ENCODE measurements at regions not wholly inside any gene's neighbourhood (a gene's known extent, or its start where the extent isn't known, plus 50 kb on each side); places are given as distances from the start of the nearest gene placed in this dataset.

GRCh38 chr1:191575180-191575579, 583.1 kb upstream of the RGS18 start:
- DNase-seq (ENCODE audit: extremely low spot score), result no peak
- no peak overlapping the region for H3K4me3 ChIP-seq (ENCODE audit: low read depth, low read length)
- no peaks in the 10 kb centered on the region for H3K36me3 ChIP-seq (ENCODE audit: insufficient read depth)
- no peak overlapping the region for H3K27ac ChIP-seq (ENCODE audit: low read depth)
- 93% methylated on average over 3 of the region's 3 CpGs for WGBS
- H3K4me1 ChIP-seq (ENCODE audit: insufficient read depth), result no peaks in the 10 kb centered on the region

DNA sequence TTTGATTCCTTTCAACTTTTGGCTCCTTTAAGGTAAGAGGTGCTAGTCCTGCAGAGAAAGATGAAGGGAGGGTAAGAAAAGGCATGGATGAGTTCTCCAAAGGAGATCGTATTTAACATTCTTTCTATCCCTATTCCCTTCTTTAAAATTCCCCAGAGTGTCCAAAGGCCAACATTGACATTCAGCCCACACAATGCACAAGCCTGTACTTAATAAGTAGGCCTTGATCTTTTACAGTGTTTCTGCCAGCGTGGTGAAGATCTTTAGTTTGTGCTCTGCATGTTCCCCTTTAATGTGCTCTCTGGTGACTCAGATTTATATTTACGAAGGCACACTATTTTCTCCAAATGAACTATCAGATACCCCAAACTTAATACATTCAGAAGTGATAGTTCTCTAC, 582.5 kb upstream of the RGS18 start:
- no peaks in the 10 kb centered on the region for H3K4me1 ChIP-seq (ENCODE audit: insufficient read depth)
- WGBS, result 65% methylated on average over 3 of the region's 3 CpGs
- DNase-seq (ENCODE audit: extremely low spot score), result no peak
- no peak overlapping the region for H3K4me3 ChIP-seq (ENCODE audit: low read depth, low read length)
- no peaks in the 10 kb centered on the region for H3K36me3 ChIP-seq (ENCODE audit: insufficient read depth)
- no peak overlapping the region for H3K27ac ChIP-seq (ENCODE audit: low read depth)

- no peak for DNase-seq (ENCODE audit: extremely low spot score)
- WGBS, result 63% methylated on average over 4 of the region's 4 CpGs
- H3K4me3 ChIP-seq (ENCODE audit: low read depth, low read length), result no peak overlapping the region
- H3K36me3 ChIP-seq (ENCODE audit: insufficient read depth), result no peaks in the 10 kb centered on the region
- H3K4me1 ChIP-seq (ENCODE audit: insufficient read depth), result no peaks in the 10 kb centered on the region
- no peak overlapping the region for H3K27ac ChIP-seq (ENCODE audit: low read depth)
Observed at GRCh38 chr1:191577213-191577612, 581.0 kb upstream of the RGS18 start.

- no peak overlapping the region for H3K27ac ChIP-seq (ENCODE audit: low read depth)
Observed at GRCh38 chr1:191578281-191578680, 580.0 kb upstream of the RGS18 start.

GRCh38 chr1:191579019-191579418, 579.2 kb upstream of the RGS18 start:
- Histone ChIP-seq H3K4me1 (ENCODE audit: insufficient read depth) (no peaks in the 10 kb centered on the region), H3K4me3 (ENCODE audit: low read depth, low read length) (no peak overlapping the region), H3K36me3 (ENCODE audit: insufficient read depth) (no peaks in the 10 kb centered on the region), H3K27ac (ENCODE audit: low read depth) (no peak overlapping the region)
- DNase-seq (ENCODE audit: extremely low spot score), result no peak
- WGBS, result 72% methylated on average over 4 of the region's 4 CpGs

More at GRCh38 chr1:191578281-191578680, 580.0 kb upstream of the RGS18 start:
- Histone ChIP-seq H3K4me3 (ENCODE audit: low read depth, low read length) (no peak overlapping the region), H3K4me1 (ENCODE audit: insufficient read depth) (no peaks in the 10 kb centered on the region), H3K36me3 (ENCODE audit: insufficient read depth) (no peaks in the 10 kb centered on the region)
- WGBS, result 72% methylated on average over 1 of the region's 1 CpG
- DNase-seq (ENCODE audit: extremely low spot score), result no peak

DNA sequence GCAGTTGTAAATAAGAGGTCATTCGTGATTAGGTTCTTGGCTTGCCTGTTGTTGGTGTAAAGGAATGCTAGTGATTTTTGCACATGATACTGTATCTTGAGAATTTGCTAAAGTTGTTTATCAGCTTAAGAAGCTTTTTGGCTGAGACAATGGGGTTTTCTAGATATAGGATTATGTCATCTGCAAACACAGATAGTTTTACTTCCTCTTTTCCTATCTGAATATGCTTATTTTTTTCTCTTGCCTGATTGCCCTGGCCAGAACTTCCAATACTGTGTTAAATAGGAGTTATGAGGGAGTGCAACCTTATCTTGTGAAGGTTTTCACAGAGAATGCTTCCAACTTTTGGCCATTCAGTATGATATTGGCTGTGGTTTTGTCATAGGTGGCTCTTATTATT, 576.1 kb upstream of the RGS18 start:
- whole genome bisulfite sequencing, result 38% methylated on average over 1 of the region's 1 CpG
- H3K4me3 ChIP-seq (ENCODE audit: low read depth, low read length), result no peak overlapping the region
- no peaks in the 10 kb centered on the region for H3K36me3 ChIP-seq (ENCODE audit: insufficient read depth)
- no peaks in the 10 kb centered on the region for H3K4me1 ChIP-seq (ENCODE audit: insufficient read depth)
- no peak for DNase-seq (ENCODE audit: extremely low spot score)
- H3K27ac ChIP-seq (ENCODE audit: low read depth), result no peak overlapping the region

- no peak for DNase-seq (ENCODE audit: extremely low spot score)
- H3K27ac ChIP-seq (ENCODE audit: low read depth), result no peak overlapping the region
- H3K4me3 ChIP-seq (ENCODE audit: low read depth, low read length), result no peak overlapping the region
- 73% methylated on average over 2 of the region's 2 CpGs for WGBS
- no peaks in the 10 kb centered on the region for H3K36me3 ChIP-seq (ENCODE audit: insufficient read depth)
- no peaks in the 10 kb centered on the region for H3K4me1 ChIP-seq (ENCODE audit: insufficient read depth)
Observed at GRCh38 chr1:191585095-191585494, 573.2 kb upstream of the RGS18 start.

DNA sequence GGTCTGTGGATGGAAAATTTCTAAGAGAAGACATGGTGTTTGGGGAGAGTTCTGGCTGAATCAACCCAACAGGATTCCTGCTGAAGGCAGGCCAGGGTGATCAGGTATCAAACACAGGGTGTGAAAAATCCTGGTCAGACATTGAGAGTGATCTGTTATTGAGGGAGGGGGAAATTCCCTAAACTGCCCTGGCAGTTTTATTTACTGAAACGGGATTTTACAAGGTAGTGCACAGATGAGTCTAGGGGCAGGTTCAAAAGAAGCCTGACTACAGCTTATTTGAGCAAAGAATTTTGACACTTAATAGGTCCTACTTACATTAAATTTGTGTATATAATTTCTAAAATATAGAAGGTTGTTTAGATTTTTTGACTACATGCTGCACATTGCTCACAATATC, 569.4 kb upstream of the RGS18 start:
- Histone ChIP-seq H3K4me3 (ENCODE audit: low read depth, low read length) (no peak overlapping the region), H3K4me1 (ENCODE audit: insufficient read depth) (no peaks in the 10 kb centered on the region)
- no peak for DNase-seq (ENCODE audit: extremely low spot score)

GRCh38 chr1:191589536-191589935, 568.7 kb upstream of the RGS18 start:
- H3K27ac ChIP-seq (ENCODE audit: low read depth), result no peak overlapping the region
- H3K4me1 ChIP-seq (ENCODE audit: insufficient read depth), result no peaks in the 10 kb centered on the region
- 95% methylated on average over 4 of the region's 4 CpGs for WGBS
- no peak for DNase-seq (ENCODE audit: extremely low spot score)
- H3K4me3 ChIP-seq (ENCODE audit: low read depth, low read length), result no peak overlapping the region
- no peaks in the 10 kb centered on the region for H3K36me3 ChIP-seq (ENCODE audit: insufficient read depth)

More for the DNA sequence above, 569.4 kb upstream of the RGS18 start:
- 52% methylated on average over 1 of the region's 1 CpG for WGBS
- no peak overlapping the region for H3K27ac ChIP-seq (ENCODE audit: low read depth)
- H3K36me3 ChIP-seq (ENCODE audit: insufficient read depth), result no peaks in the 10 kb centered on the region

GRCh38 chr1:191590578-191590977, 567.7 kb upstream of the RGS18 start:
- no peaks in the 10 kb centered on the region for H3K4me1 ChIP-seq (ENCODE audit: insufficient read depth)
- WGBS, result 73% methylated on average over 3 of the region's 3 CpGs
- no peak for DNase-seq (ENCODE audit: extremely low spot score)

DNA sequence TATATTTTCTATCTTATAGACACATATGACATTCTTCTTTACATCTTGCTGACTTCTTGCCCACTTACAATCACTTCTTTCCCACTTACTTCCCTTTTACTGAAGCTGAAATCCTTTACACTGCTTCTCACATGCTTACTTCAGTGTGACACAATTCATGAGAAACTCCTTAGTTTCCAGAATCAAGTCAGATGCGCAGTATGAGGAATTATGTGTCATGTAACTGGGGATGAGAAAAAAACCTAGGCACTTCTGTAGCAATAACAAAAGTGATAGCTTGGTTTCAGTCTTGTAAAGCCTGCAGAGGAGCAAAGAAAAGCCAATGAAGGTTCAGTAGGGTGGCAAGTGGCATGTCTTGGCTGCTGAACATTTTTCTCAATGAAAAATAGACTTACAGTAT, 566.2 kb upstream of the RGS18 start:
- DNase-seq (ENCODE audit: extremely low spot score), result no peak
- H3K4me1 ChIP-seq (ENCODE audit: insufficient read depth), result no peaks in the 10 kb centered on the region
- WGBS, result 88% methylated on average over 1 of the region's 1 CpG

More at GRCh38 chr1:191590578-191590977, 567.7 kb upstream of the RGS18 start:
- Histone ChIP-seq H3K36me3 (ENCODE audit: insufficient read depth) (no peaks in the 10 kb centered on the region), H3K4me3 (ENCODE audit: low read depth, low read length) (no peak overlapping the region), H3K27ac (ENCODE audit: low read depth) (no peak overlapping the region)

DNA sequence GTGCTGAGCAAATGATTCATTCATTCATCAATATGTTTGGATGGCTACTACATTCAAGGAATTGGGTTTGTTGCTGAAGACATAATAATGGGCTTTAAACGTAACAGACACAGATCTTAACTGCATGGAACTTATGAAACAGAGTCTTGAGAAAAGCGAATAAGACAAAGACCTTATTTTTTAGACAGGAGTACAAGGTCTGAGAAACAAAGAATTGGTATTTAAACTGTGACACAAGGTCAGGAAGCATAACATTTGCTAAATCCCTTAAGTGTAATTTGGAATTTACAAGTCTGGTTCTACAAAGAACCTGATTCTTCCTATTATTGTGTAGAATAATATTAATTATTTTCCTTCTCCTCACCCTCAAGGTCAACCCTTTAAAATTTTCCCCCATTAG, 565.4 kb upstream of the RGS18 start:
- 65% methylated on average over 2 of the region's 2 CpGs for WGBS
- no peak overlapping the region for H3K4me3 ChIP-seq (ENCODE audit: low read depth, low read length)
- no peaks in the 10 kb centered on the region for H3K36me3 ChIP-seq (ENCODE audit: insufficient read depth)
- no peak overlapping the region for H3K27ac ChIP-seq (ENCODE audit: low read depth)
- no peak for DNase-seq (ENCODE audit: extremely low spot score)
- H3K4me1 ChIP-seq (ENCODE audit: insufficient read depth), result no peaks in the 10 kb centered on the region

More for the DNA sequence above, 566.2 kb upstream of the RGS18 start:
- H3K27ac ChIP-seq (ENCODE audit: low read depth), result no peak overlapping the region
- no peaks in the 10 kb centered on the region for H3K36me3 ChIP-seq (ENCODE audit: insufficient read depth)
- no peak overlapping the region for H3K4me3 ChIP-seq (ENCODE audit: low read depth, low read length)

DNA sequence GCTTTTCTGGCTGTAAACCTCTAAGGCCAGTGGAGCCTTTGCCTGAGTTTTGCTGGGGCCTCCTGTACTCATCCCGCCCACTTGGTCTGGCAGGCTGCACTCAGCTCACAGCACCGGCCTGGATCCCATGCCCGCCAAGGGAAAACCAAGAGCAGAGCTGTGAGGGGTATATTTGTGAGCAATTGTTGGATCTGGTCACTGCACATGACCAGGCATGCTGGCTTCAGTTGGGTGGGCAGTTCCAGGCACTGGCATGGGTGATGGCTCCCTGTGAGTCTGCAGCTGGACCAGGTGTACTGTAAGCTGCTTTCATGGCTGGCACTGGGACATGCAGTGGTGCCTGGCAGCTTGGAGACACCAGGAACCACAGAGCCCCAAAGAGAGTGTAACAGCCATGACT, 563.1 kb upstream of the RGS18 start:
- no peak overlapping the region for H3K27ac ChIP-seq (ENCODE audit: low read depth)
- no peaks in the 10 kb centered on the region for H3K4me1 ChIP-seq (ENCODE audit: insufficient read depth)
- H3K36me3 ChIP-seq (ENCODE audit: insufficient read depth), result no peaks in the 10 kb centered on the region
- no peak for DNase-seq (ENCODE audit: extremely low spot score)
- no peak overlapping the region for H3K4me3 ChIP-seq (ENCODE audit: low read depth, low read length)
- 97% methylated on average over 3 of the region's 3 CpGs for WGBS

- DNase-seq (ENCODE audit: extremely low spot score), result no peak
- WGBS, result 89% methylated on average over 4 of the region's 4 CpGs
- Histone ChIP-seq H3K27ac (ENCODE audit: low read depth) (no peak overlapping the region), H3K4me1 (ENCODE audit: insufficient read depth) (no peaks in the 10 kb centered on the region), H3K4me3 (ENCODE audit: low read depth, low read length) (no peak overlapping the region), H3K36me3 (ENCODE audit: insufficient read depth) (no peaks in the 10 kb centered on the region)
Observed at GRCh38 chr1:191608367-191608766, 549.9 kb upstream of the RGS18 start.

DNA sequence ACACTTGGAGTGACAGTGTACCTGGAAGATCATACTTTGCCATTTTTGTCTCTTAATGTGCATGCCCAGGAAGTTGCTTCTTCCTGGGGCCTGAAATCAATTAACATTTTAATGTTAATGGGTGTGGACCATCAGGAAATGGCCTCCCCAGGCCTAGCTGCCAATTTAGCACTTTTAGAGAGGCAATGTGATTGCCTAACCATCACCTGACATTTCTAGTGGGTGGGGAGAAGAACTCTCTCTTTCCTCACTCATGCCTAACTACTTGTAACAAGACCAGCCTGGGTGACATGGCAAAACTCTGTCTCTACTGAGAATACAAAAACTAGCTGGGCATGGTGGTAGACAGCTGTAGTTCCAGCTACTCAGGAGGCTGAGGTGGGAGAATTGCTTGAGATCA, 549.0 kb upstream of the RGS18 start:
- no peak for DNase-seq (ENCODE audit: extremely low spot score)
- Histone ChIP-seq H3K36me3 (ENCODE audit: insufficient read depth) (no peaks in the 10 kb centered on the region), H3K4me3 (ENCODE audit: low read depth, low read length) (no peak overlapping the region), H3K4me1 (ENCODE audit: insufficient read depth) (no peaks in the 10 kb centered on the region), H3K27ac (ENCODE audit: low read depth) (no peak overlapping the region)

All from urinary bladder (tissue), 3 donors.